HK-2 (cell line): ENCODE measurements at regions not wholly inside any gene's neighbourhood (a gene's known extent, or its start where the extent isn't known, plus 50 kb on each side); places are given as distances from the start of the nearest gene placed in this dataset.
"Not testable (repeated sequence)": the region's sequence is repeated elsewhere in the genome, so short reads cannot be mapped to it uniquely, and the experiment has no call there.

Experiments
- DNase-seq: peaks from one replicate; pipeline ENCODE4 v3.0.0-alpha.2; 2018; ENCODE audit not compliant: unreplicated experiment

DNA sequence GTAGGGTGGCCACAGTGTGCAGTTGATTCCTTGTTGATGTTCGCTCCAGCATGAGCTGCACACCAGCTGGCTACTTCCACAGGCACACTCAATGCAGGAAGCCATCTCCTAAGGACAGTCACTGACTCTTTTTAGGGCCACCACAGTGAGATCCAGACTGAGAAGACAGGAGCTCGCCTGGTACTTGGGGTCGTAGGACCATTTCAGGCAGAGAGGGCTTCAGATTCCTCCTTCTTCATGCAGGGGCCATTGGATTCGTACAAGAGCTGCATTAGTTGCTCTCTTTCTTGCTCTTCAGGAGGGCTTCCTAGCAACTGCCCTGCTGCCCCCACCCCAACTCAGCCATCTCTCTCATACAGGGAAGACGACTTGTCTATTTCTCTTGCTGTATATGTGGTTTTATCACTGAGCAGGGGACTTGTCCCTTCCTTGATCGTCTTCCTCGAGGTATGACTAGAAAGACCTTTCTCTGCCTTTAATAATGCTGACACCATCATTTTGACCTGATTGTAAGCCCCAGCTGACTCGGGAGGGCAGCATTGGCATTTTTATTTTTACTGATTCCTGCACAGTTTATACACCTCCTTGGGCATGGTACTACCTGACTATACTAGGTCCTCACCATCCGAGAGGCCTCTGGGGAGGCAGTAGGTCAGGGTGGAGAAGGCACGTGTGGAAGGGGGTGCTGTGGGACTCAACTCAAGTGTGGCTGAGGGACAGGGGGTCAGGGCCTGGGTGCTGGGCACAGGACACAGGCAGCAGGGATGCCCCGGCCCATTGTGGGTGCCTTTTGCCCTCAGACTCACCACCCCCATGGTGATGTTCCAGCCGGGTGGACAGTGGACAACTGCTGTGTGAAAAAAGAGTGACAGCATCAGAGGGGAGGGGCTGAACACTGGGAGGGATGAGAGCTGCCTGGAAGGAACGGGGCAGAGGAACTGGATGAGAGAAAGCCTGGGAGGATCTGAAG, 136.7 kb upstream of the ZNF746 start:
- DNase-seq: no peak

DNA sequence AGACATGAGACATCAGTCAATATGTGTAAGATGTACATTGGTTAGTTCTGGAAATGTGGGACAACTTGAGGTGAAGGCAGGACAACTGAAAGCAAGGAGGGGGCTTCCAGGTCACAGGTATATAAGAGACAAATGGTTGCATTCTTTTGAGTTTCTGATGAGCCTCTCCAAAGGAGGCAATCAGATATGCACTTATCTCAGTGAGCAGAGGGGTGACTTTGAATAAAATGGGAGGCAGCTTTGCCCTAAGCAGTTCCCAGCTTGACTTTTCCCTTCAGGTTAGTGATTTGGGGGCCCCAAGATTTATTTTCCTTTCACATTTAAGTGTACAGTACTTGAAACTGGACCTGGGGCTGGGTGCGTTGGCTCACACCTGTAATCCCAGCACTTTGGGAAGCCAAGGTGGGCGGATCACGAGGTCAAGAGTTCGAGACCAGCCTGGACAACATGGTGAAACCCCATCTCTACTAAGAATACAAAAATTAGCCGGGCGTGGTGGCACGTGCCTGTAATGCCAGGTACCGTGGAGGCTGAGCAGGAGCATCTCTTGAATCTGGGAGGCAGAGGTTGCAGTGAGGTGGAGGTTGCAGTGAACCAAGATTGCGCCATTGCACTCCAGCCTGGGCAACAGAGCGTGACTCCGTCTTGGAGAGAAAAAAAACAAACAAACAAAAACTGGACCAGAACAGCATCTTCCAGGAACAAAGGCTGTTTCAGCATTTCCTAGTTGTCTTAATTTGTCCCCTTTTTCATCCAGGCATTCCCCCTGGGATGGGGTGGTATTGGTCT, 130.9 kb upstream of the ZNF746 start:
- not testable (repeated sequence) for DNase-seq

DNA sequence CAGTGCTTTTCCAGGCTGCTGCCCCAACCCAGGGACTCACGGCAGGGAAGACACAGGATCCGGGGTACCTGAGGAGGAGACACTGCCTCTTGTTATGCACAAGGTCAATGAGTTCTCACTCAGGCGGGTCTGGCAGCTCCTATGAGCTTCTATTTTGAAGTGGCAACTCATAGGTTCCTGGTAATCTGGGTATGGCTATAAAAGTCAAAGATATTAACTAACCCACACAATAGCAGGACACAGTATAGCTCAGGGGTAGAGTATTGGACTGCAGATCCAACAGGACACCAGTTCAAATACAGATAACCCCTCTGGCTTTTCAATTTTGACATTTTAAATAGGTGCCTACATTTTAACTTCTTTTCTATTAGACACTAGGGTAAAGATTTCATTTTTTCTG, 130.3 kb upstream of the ZNF746 start:
- no peak for DNase-seq

DNA sequence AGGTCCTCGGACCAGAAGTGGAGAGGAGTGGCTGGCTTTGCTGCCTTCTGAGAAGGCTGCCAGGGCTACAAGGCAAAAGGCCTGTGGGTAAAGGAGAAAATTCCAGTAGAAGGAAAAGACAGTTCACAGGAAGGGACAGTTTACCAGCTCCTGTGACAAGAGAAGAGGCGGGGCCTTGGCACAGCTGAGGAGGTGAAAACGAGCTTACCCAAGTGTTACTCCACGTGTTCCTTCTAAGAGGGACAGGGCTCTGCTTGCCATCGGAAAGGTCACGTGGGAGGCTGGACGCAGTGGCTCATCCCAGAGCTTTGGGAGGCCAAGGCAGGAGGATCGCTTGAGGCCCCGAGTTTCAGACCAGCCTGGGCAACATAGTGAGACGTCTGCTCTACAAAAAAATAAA, 129.4 kb upstream of the ZNF746 start:
- DNase-seq: no peak

DNA sequence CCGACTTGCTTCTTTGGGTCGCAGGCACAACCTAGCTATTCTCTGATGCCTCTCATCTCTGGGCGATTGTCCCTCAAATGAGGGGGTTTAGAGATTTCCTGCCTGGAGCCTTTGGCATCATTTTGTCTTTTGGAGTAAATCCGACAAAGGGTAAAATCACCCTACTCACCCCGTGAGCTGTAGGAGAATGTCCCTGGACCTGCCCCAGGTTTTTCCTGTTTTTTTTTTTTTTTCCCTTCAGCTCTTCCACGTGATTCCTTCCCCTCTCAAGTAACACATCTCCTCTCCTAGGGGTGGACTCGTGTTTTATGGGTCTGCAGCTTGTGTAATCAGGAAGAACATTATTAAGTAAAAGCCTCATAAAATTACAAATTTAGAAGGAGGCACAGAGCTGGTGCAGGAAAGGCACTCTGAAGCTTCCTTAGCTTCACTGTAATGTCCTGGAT, 128.4 kb upstream of the ZNF746 start:
- no peak for DNase-seq

DNA sequence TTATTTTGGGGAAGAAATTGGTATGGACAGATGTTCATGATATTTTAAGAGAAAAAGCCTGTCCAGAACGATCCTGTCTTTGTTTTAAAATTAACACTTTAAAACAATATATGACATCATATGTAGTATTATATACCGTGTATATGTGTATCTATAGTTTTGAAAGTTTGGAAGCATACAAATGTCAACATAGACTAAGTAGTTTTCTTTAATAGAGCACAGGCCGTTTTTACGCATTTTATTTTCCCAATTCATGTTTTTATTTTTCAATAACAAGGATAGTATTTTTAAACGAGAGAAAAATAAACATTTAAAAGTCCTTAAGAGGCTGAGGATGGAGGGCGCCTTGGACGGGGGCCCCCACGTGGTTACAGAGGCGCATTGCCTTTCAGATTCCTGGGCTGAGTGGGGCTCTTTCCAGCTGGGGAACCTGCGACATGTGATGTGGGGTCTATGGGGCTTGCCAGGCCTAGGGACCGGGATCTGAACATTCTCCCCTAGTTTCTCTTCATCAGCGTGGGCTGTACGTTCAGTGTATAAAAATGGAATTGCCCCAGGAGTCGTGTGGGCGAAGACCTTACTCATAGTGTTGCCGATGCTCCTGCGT, 127.8 kb upstream of the ZNF746 start:
- peak; percentile 50 for DNase-seq

DNA sequence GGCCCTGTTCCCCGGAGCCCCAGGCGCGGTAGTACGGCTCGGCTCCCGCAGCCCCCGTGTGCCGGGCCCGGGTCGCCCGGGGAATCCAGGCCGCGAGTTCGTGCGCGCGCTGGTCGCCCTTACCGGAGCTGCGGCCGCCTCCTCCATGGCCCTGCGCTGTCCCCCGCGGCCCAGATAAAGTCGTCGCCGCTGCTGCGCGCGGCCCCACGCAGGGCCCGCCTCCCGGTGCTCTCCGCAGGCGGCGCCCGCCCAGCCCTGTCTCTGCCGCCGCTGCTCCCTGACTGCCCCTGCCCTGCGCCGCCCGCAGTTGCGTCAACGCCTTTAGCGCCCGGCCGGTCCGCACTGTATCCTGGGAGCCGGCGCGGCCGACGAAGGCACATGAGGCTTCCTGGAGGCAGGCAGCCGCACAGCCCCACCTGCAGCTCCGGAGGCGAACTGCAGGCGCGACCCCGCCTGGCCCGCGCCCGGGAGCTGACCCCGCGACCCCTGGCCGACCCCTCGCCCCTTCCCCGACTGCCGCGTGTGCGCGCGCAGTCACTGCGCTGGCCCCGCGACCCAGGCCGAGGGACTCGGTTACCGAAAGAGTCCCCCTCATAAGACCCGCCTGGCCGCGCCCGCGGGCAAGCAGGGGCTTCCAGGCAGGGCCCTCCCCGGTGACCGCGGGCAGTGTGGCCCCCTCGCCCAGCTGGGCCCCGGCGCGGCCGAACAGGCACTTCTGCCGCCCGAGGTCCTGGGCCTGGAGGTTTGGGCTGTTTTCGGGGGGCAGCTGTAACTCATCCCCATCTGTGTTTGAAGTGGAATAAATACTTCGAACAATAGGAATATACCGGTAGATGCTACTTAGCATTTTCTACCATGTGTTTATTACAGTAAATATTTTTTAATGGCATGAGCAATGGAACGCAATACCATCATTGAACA, 127.1 kb upstream of the ZNF746 start:
- DNase-seq: peak; percentile 94

DNA sequence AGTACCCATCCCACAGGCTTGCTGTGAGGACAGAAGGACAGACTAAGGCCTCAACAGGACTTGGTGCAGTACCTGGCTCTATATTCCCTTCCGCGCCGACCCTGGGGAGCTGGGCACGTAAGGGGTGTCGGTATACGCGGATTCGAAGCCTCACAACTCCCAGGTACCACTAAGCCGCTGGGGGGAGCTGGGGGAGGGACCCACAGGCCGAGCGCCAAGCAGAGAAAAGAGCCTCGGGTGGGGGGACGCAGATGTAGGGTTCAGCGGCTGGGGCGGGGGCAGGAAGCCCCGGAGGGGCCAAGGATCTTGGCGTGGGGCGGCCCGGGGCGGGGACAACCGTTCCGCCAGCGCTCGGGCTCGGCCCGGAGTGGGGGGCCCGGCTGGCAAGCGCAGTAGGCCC, 126.4 kb upstream of the ZNF746 start:
- DNase-seq: peak; percentile 46

DNA sequence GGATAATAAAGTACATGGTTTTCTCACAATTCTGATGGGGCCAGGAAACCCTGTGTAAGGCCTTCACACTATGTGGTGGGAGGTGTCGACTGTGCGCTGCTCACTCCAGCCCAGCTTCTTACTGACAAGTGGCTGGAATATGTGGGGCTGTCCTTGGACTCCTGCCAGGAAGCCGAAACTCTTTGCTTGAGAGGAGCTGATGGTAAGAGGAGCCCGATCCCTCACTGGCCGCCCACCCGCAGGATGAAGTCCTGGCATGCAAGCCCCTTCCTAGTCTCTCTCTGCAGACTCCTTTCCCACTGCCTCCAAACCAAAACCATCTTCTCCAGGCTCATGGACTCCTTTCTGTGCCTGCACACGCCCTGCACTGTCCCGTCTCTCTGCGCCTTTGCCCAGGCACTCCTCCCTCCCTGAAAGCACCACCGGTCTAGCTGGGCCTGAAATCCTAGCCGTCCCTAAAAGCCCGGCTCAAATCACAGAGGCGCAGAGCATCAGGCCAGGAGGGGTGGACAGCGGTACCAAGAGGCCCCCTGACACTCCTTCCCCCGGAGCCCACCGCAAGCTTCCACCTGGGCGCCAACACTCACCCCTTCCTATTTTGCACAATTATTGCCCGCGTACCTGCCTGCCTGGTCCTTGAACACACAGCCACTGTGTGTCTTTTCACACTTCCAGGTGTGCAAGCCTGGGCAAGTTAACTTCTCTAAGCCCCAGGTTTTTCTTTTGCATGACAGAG, 125.8 kb upstream of the ZNF746 start:
- DNase-seq: peak; percentile 57

DNA sequence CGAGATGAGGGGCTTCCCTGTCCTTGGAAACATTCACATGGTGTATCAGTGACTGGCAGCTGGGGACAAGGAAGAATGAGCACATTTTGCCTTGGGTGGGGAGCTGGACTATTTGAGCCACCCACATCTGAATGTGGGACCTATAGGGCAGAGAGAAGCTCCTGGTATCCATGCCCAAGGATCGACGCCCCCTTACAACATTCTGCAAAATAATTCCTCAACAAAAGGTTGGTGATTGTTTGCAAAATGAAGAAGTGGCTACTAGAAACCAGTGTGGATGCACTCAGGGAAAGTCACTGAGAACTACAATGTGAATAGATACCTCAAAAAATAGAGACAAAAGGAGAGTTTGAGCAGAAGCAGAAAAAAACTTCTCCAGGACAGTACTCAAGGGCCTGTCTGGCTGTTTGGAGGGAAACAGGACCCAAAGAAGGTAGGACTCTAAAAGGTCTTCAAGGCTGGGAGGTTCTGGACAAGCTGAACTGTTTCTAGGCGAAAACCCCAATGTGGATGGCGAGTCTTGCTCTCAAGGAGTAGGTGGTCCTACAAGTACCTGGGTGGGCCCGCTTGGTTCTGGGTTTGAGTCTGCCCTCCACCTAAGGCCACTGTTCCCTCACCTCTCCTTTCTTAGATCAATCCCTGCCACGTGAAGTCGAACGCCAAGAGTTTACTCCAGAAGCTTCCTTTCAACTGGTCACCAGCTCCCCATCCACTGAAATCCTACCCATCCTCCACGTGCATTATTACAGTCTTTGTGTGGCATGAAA, 125.0 kb upstream of the ZNF746 start:
- no peak for DNase-seq

DNA sequence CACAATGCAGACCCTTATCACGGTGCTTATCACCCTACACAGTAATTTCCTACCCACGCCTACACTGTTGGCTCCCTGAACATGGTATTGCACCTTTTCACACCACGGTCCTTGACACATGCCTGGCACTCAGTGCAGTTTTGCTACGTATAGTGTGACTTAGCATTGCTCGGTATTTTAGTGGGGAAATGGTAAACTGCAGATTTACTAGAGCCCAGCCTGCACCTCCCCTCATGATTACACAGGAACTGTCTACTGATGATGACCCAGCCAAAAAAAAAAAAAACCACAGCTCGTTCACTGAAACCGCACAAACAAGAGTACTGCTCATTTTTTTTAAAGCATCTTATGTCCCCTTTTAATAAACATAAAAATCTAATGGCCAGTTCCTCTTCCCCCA, 124.2 kb upstream of the ZNF746 start:
- no peak for DNase-seq

DNA sequence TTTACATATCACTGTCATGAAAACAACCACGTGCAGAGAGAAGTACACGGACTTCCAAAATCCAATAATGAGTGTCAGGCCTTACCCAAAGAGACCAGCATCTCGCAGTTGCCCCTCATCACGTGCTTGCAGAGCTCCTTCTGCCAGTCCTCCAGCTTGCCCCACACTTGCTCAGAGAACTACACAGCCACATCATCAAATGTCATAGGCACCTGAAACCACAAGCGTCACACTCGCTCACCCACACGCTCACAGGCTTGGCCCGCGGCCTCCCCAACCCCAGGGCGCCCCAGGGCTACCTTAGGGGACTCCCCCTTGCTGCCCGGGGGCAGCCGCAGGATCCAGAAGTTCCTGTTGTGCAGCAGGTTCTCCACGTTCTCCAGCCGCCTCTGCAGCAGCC, 123.4 kb upstream of the ZNF746 start:
- no peak for DNase-seq

DNA sequence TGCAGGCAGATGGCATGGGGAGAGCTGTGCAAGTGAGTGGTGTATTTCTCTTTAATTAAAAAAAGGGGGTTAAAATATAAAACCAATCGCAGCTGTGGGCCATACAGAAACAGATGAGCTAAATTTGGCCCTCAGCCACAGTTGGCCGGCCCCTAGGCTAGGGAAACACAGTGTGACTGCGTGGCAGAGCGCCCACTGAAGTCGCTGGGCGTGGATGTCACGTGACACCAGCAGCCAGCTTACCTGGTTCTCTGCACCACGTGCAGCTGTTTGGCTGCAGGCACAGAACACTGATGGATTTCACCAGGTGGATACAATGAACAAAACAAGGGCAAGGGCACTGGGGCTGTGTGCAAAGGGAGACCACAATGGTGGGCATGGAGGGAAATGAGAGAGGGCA, 119.3 kb upstream of the ZNF746 start:
- no peak for DNase-seq

DNA sequence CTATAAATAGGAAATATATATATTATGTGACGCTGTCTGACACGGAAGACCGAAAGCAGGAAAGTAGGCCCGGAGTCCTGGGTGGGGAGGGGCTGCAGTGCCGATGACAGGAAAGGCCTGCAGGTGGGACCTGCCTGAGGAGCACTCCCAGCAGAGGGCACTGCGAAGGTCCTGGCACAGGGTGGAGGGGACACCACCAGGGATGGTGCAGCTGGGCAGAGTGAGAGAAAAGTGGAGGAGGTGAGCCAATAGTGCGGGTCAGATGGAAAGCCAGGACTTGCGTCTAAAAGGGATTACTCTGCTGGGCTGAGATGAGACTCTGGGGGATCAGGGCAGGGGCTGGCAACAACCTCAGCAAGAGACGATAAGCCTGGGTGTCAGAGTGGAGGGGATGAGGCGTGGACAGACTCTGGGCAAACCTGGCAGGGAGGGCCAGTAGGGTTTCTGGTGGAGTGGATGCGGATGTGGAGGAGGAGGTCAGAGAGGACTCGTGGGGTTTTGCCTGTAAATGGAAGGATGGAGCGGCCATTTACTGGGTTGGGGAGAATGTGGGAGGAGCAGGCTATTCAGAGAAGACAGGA, 118.2 kb upstream of the ZNF746 start:
- no peak for DNase-seq

DNA sequence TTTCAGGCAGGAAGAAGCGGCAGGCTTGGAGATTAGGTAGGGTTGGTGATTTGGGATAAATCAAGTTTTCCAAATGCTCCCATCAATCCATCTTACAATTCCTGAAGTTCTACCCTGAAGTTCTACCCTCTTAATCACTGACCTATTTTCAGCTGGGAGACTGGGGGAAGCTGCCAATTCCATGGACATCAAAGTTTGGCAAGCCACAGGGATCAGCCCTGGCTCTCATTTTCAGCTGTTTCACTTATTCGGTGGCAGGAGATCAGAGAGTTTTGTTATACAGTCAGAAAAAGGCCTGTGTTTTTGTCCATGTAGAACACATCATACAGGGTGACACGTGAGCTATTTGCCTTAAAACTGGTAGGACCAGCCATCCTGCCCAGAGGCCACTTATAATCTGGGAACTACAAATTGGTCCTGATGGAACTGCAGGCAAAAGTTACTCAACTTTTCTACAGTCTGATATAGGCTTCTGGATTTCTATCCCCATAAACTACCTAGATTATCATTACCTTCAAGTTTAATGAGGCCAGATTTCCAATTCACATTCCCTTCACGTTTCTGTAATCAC, 112.9 kb upstream of the ZNF746 start:
- DNase-seq: no peak

DNA sequence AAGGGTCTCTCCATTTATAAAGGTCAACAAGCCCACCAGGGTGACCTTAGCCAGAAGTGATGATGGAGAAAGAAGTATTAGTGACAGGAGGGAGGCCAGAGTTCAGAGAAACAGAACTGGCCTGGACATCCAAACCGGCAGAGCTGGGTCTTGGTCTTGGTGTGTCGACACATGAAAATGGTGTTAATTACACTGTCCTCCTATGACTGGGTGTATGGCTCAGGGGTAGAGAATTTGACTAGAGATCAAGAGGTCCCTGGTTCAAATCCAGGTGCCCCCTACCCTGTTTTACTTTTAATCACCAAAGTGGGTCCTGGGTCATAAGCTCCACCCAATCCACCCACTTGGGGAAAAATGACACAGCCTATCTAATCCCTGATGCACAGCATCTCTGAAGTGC, 110.6 kb upstream of the ZNF746 start:
- DNase-seq: no peak

DNA sequence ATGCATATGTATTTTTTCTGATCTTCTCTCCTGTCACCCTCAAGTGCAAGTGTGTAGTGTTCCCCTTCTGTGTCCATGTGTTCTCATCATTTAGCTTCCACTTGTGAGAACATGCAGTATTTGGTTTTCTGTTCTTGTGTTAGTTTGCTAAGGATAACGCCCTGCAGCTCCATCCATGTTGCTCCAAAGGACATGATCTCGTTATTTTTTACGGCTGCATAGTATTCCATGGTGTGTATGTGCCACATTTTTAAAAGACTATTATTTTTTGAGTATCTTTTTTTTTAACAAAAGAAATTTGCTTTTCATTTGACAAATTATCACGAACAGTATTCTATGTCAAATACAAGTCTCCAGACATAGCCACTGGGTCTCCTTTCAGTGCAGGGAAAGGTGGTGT, 110.1 kb upstream of the ZNF746 start:
- DNase-seq: no peak

DNA sequence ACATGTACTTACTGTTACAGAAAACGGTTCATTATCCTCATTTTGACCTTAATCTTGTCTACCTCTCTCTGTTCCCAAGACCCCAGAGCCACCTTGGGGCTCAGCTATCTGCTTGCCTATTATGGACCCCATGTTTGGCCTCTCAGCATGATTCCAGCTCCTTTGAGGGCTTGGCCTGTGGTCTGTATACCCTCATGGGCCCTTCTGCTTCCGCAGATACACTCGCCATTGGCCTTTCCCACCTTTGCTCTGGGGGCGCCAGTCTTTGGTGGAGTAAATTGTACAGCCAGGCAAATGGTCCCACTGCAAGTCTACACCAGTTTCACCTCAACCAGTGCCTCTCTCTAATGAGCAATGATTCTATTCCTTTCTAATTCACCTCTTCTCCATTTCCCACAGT, 109.2 kb upstream of the ZNF746 start:
- DNase-seq: no peak

DNA sequence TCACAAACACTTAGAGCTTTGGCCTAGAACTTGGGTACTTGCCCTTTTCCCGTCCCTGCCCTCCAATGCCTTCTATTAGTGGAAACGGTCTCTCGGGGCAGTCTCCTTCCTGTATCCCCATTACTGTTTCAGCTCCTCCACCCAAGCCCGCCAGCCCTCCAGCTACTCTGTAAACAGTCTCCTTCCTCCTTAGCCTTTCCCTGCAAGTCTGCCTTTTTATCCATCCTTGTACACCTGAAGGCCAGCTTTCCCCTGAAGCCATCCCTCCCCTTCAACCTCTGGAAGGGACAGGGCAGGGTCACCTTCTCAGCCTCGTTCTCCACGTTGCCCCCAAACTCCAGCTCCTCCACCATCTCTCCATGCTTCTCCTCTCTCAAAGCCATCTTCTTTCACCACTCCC, 108.1 kb upstream of the ZNF746 start:
- DNase-seq: no peak
